HG03060 (cell line): ENCODE measurements at regions not wholly inside any gene's neighbourhood (a gene's known extent, or its start where the extent isn't known, plus 50 kb on each side); places are given as distances from the start of the nearest gene placed in this dataset.
"Not testable (repeated sequence)": the region's sequence is repeated elsewhere in the genome, so short reads cannot be mapped to it uniquely, and the experiment has no call there.

Experiments
- ATAC-seq: cut with Tn5 transposase; IDR thresholded peaks from one replicate; pipeline ENCODE4 v1.9.1; 2021; ENCODE audit warnings: low read depth, moderate number of reproducible peaks; ENCODE audit not compliant: unreplicated experiment

DNA sequence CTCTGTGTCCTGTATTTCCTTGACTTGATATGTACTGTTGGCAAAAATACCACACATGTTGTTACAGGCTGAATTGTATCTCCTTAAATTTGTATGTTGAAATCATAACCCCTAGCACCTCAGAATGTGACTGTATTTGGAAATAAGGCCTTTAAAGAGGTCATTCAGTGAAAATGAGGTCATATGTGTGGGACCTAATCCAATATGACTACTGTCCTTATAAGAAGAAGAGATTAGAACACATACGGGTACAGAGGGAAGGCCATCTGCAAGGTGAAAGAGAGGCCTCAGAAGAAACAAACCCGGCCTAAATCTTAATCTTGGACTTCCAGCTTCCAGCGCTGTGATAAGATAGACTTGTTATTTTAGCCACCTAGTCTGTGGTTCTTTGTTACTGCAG is 202.5 kb downstream of the NUFIP1 start:
- no peak for ATAC-seq

DNA sequence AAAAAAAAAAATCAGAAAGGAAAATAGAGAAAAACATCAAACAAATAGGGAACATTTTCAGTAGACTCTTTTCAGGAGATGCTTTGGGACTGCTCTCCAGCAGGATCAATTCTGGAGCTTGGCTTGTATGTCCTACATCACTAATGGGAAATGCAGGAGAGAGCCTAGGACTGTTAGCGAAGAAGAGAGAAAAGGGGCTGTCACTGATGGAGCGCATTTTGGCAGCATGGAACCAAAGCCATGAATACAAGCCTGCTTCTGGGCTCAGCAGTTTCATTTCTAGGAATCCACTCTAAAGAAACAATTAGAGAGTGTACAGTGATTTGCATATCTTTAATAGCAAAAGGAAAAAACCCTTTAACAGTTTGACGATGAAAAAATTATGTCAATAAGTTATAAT is 203.9 kb downstream of the NUFIP1 start:
- ATAC-seq, result no peak

DNA sequence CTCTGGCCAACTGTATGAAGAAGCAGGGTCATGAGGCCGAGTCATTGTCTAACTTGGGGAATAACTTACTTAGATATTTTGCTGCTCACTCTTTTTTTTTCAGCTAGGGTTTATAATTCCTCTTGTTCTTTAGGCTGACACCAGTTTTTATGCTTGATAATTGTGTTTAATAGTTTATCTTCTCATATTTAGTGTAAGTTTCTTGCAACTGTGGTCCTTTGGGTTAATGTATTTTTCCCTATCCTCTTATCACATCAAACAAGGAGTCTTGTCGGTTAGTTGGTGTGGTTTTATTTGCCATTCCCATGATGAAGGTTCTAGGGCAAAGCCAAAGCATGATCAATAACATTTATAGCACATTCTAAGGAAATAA is 204.6 kb downstream of the NUFIP1 start:
- no peak for ATAC-seq

- ATAC-seq, result no peak
These were observed 205.1 kb downstream of the NUFIP1 start for GRCh38 chr13:44783994-44784707.

DNA sequence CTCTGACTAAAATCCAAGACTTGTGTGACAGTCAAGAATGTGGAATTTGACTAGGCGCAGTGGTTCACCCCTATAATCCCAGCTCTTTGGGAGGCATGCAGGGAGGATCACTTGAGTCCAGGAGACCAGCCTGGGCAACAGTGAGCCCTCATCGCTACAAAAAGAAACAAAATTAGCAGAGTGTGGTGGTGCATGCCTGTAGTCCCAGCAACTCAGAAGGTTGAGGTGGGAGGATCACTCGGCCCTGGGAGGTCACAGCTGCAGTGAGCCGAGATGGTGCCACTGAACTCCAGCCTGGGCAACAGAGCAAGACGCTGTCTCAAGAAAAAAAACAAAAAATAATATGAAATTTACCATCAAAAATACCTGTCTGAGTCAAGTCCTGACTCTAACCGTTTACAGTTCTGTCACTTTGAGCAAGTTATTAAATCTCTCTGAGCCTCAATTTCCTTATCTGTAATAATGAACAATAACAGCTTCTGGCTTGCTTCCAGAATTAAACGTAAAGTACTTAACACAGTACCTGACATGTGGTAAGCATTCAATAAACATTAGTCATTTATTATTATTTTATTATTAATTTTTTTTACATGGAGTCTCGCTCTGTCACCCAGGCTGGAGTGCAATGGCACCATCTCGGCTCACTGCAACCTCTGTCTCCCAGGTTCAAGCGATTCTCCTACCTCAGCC is 204.6 kb upstream of the TSC22D1 start:
- ATAC-seq, result no peak

DNA sequence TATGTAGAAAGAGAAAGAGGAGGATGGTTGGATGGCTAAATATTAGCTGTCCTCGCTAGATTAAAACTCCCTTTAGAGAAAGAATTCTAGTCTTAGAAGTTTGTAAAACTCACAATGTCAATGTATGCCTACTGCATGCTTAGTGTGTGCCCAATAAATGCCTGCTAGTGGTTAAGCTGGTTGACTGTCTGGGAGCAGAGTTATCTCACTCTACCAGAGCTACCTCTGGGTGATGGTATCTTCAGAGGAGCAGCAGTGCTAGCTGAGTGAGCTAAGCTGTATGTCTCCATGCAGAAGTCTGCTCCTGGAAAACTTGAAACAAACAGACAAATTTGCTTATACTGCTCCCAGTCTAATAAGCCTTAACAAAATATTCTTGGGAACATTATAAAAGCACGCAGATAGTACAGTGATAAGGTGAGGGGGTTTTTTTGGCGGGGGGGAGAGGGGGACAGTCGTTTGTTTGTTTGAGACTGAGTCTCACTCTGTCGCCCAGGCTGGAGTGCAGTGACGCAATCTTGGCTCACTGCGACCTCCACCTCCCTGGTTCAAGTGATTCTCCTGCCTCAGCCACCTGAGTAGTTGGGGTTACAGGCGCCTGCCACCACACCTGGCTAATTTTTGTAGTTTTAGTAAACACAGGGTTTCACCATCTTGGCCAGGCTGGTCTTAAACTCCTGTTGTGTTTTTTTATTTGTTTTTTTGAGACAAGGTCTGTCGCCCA is 202.8 kb upstream of the TSC22D1 start:
- no peak for ATAC-seq

DNA sequence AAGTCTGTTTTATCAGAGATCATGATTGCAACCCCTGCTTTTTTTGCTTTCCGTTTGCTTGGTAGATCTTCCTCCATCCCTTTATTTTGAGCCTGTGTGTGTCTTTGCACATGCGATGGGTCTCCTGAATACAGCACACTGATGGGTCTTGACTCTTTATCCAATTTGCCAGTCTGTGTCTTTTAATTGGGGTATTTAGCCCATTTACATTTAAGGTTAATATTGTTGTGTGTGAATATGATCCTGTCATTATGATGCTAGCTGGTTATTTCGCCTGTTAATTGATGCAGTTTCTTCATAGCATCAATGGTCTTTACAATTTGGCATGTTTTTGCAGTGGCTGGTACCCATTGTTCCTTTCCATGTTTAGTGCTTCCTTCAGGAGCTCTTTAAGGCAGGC is 199.2 kb upstream of the TSC22D1 start:
- ATAC-seq, result not testable (repeated sequence)

DNA sequence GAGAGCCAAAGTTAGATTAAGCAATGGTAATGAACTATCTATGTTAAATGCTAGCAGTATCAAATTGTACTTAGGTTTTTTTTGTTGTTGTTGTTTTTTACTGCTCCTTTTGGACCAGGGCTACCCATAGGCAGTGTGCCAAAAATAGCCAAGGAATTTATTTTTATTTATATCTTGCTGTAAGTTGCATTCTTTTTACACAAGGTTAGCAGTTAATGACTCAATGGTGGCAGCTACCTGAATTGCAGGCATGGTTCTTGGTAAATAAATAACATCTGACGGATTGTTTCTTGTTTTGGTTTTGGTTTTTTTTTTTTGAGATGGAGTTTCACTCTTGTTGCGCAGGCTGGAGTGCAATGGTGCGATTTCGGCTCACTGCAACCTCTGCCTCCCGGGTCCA is 194.8 kb upstream of the TSC22D1 start:
- ATAC-seq, result no peak

- no peak for ATAC-seq
These were observed 193.6 kb upstream of the TSC22D1 start for GRCh38 chr13:44769686-44770085.

- no peak for ATAC-seq
These were observed 192.8 kb upstream of the TSC22D1 start for GRCh38 chr13:44768775-44769581.

DNA sequence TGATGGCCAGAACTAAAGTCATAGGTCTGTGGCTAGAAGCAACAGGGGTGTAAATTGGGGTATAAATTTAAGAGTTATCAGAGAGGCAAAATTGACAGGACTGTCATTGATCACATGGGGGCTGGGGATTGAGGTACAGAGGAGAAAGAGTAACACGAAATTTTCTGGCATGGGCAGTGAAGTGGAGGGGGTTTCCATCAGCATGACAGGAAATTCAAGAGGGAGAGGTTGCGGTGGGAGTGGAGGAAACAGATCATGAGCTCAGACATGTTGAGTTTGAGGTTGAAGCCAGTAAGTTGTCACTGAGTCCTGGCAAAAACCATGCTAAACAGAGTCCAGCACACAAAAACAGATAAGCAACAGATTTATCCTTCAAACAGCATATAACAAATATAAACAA is 192.1 kb upstream of the TSC22D1 start:
- ATAC-seq, result no peak

GRCh38 chr13:44765001-44765471 is 188.9 kb upstream of the TSC22D1 start:
- ATAC-seq, result no peak

- no peak for ATAC-seq
These were observed 188.2 kb upstream of the TSC22D1 start for GRCh38 chr13:44764302-44764692.

GRCh38 chr13:44763615-44764301 is 187.6 kb upstream of the TSC22D1 start:
- ATAC-seq, result no peak

DNA sequence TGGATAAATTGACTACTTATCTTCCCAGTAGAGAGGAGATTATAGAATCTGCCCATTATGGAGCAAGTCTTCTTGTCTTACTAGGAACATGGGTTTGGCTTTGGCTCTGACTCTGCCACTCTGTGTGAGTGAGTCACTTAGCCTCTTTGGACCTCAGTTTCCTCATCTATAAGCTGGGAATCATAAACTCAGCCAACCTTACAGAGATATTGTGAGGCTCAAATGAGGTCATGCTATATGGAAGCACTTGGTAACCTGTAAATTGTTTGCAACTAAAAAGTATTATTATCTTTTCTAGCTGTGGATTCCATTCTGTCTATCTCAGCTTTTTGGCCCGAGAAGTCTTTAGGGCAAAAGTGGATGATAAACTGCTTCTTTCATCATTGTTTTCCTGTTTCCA is 186.8 kb upstream of the TSC22D1 start:
- no peak for ATAC-seq

- no peak for ATAC-seq
These were observed 184.3 kb upstream of the TSC22D1 start for GRCh38 chr13:44760434-44760833.

- ATAC-seq, result no peak
These were observed 183.5 kb upstream of the TSC22D1 start for GRCh38 chr13:44759384-44760360.

GRCh38 chr13:44758630-44759383 is 182.7 kb upstream of the TSC22D1 start:
- no peak for ATAC-seq
